ENCODE measurements at regions not wholly inside any gene's neighbourhood (a gene's known extent, or its start where the extent isn't known, plus 50 kb on each side); places are given as distances from the start of the nearest gene placed in this dataset.

- TF ChIP-seq ELK1 (IDR thresholded peaks at IDR 0.05; ENCODE audit: borderline replicate concordance, low read depth, low read length) (no peak), CHD1 (IDR thresholded peaks at IDR 0.05; ENCODE audit: low read depth, low read length) (no peak), RAD21 (IDR thresholded peaks at IDR 0.05; ENCODE audit: low read length) (no peak), CTCF (conservative IDR thresholded peaks at IDR 0.05; ENCODE audit: low read depth, low read length) (no peak), MAFK (IDR thresholded peaks at IDR 0.05; ENCODE audit: low read depth, low read length) (no peak), MAZ (IDR thresholded peaks at IDR 0.05; ENCODE audit: borderline replicate concordance, low read depth, low read length) (no peak), SMC3 (IDR thresholded peaks at IDR 0.05; ENCODE audit: low read depth, low read length) (no peak), POLR2A (IDR thresholded peaks at IDR 0.05; ENCODE audit: low read depth, low read length) (no peak), RFX5 (IDR thresholded peaks at IDR 0.05; ENCODE audit: low read depth, low read length) (no peak), USF2 (IDR thresholded peaks at IDR 0.05; ENCODE audit: low read depth, low read length) (no peak)
Measured at GRCh38 chr12:22971701-22972191, 346.8 kb downstream of the ETNK1 start.
